WERI-Rb-1 (cell line): ENCODE measurements at regions not wholly inside any gene's neighbourhood (a gene's known extent, or its start where the extent isn't known, plus 50 kb on each side); places are given as distances from the start of the nearest gene placed in this dataset.
"Not testable (repeated sequence)": the region's sequence is repeated elsewhere in the genome, so short reads cannot be mapped to it uniquely, and the experiment has no call there.

ENCODE experiments used
- DNase-seq: peaks from one replicate; pipeline ENCODE4 v3.0.0-alpha.2; 2020
- H3K27ac ChIP-seq: fragments of 250-450 bp; sonication (Bioruptor Pico); 2 replicates; pipeline ENCODE4 v1.5.1; 2020; ENCODE audit warnings: mild to moderate bottlenecking, moderate library complexity
- H3K27me3 ChIP-seq: fragments of 250-450 bp; sonication (Bioruptor Pico); 2 replicates; pipeline ENCODE4 v1.5.1; 2021; ENCODE audit warnings: mild to moderate bottlenecking, low read depth, moderate library complexity; ENCODE audit not compliant: insufficient read depth, severe bottlenecking
- H3K36me3 ChIP-seq: fragments of 250-450 bp; sonication (Bioruptor Pico); 2 replicates; pipeline ENCODE4 v1.5.1; 2020; ENCODE audit warnings: mild to moderate bottlenecking, moderate library complexity
- H3K4me3 ChIP-seq: 2 replicates; pipeline ENCODE4 v1.5.1; 2011; ENCODE audit warnings: low read depth, mild to moderate bottlenecking, control low read depth, low read length
- H3K9me3 ChIP-seq: fragments of 250-450 bp; sonication (Bioruptor Pico); 2 replicates; pipeline ENCODE4 v1.5.1; 2021; ENCODE audit warnings: mild to moderate bottlenecking, moderate library complexity; ENCODE audit not compliant: severe bottlenecking
- TF ChIP-seq, protein P1 (sequence below): IDR thresholded peaks from 2 replicates; pipeline ENCODE4 v1.5.1; 2011; ENCODE audit warnings: low read depth, mild to moderate bottlenecking, control low read depth, inconsistent platforms, low read length

DNA sequence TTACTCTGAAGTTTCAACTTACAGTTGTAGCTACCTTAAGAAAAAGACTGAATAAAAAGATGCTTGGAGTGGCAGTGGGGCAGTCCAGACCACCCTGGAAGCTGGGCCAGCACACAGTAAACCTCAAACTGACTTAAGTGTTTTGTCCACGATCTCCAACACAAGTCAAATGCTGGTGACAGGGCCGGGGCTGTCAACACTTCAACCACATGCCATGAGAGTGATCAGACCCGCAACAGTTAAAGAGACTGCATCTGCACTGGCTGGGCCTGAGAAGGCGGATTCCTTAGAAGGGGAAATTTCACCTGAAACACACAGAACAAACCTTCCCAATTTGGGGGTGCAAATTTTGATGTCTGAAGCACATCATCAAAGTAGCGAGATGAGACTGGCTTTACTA, 223.5 kb upstream of the CAND1 start:
- H3K36me3 ChIP-seq: no peaks in the 10 kb centered on the region
- DNase-seq: no peak
- no peaks in the 10 kb centered on the region for H3K9me3 ChIP-seq
- TF ChIP-seq, protein P1, sequence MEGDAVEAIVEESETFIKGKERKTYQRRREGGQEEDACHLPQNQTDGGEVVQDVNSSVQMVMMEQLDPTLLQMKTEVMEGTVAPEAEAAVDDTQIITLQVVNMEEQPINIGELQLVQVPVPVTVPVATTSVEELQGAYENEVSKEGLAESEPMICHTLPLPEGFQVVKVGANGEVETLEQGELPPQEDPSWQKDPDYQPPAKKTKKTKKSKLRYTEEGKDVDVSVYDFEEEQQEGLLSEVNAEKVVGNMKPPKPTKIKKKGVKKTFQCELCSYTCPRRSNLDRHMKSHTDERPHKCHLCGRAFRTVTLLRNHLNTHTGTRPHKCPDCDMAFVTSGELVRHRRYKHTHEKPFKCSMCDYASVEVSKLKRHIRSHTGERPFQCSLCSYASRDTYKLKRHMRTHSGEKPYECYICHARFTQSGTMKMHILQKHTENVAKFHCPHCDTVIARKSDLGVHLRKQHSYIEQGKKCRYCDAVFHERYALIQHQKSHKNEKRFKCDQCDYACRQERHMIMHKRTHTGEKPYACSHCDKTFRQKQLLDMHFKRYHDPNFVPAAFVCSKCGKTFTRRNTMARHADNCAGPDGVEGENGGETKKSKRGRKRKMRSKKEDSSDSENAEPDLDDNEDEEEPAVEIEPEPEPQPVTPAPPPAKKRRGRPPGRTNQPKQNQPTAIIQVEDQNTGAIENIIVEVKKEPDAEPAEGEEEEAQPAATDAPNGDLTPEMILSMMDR: no peak
- H3K27me3 ChIP-seq: no peaks in the 10 kb centered on the region
- no peak overlapping the region for H3K4me3 ChIP-seq
- H3K27ac ChIP-seq: no peak overlapping the region

DNA sequence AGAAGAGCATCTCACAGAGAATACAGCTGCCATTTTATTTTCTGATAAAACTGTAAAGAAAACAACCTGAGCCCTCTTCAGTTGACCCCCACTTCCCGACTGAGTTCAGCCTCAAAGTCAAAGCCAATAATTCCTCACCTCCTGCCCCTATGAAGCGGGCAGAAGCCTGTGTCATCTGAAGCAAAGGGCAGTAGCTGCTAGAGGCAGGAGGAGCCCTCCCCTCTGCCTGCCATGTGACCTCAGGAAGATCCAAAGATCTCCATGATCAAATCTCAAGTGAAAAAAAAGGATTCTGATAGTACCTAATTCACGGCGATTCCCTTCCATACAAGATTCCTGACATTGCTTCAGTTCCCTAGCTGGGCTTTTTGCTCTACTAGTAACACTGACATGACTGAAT, 223.1 kb upstream of the CAND1 start:
- Histone ChIP-seq H3K27ac (no peak overlapping the region), H3K36me3 (no peaks in the 10 kb centered on the region), H3K27me3 (no peaks in the 10 kb centered on the region), H3K4me3 (no peak overlapping the region), H3K9me3 (no peaks in the 10 kb centered on the region)
- TF ChIP-seq, protein P1: no peak
- no peak for DNase-seq

DNA sequence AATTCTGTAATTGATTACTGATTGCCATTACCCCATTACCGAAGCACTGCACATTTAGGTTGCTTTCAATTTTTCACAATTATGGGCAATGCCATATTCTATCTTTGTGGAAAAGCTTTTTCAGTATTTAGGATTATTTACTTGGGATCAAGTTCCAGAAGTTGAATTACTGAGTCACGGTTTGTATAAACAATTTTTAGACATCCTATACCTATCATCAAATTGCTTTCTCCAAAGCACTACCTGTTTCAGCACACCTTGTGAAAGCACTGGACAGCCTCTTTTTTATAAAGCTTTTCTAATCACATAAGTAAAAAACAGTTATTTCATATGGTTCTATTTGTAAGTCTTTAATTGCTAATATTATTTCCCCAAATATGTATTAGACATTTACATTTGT, 221.5 kb upstream of the CAND1 start:
- no peak for DNase-seq
- Histone ChIP-seq H3K9me3 (no peaks in the 10 kb centered on the region), H3K27me3 (no peaks in the 10 kb centered on the region), H3K27ac (no peak overlapping the region), H3K4me3 (no peak overlapping the region), H3K36me3 (no peaks in the 10 kb centered on the region; the same call in none of the 2 replicates)
- TF ChIP-seq, protein P1: no peak

DNA sequence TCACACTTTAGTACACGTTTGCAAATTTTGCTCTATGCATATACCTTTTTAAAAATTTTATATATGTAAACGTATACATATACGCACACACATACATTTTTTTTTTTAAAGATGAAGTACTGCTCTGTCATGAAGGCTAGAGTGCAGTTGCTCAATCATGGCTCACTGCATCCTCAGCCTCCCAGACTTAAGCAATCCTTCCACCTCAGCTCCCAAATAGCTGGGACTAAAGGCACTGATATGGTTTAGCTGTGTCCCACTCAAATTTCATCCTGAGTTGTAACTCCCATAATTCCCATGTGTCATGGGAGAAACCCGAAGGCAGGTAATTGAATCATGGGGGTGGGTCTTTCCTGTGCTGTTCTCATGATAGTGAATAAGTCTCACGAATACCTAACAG, 220.8 kb upstream of the CAND1 start:
- Histone ChIP-seq H3K36me3 (peaks cover 2% of the 10 kb centered on the region), H3K27ac (no peak overlapping the region), H3K9me3 (no peaks in the 10 kb centered on the region), H3K4me3 (no peak overlapping the region), H3K27me3 (no peaks in the 10 kb centered on the region)
- DNase-seq: no peak
- TF ChIP-seq, protein P1: no peak

DNA sequence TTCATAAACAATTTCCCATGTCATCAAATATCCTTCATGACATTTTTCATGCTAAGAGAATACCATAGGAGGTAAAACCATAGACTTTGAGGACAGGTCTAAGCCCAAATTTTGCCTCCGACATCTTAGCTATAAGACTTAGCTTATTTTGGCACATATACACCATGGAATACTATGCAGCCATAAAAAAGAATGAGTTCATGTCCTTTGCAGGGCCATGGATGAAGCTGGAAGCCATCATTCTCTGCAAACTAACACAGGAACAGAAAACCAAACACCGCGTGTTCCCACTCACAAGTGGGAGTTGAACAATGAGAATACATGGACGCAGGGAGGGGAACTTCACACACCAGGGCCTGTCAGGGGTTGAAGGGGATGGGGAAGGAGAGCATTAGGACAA, 220.0 kb upstream of the CAND1 start:
- H3K4me3 ChIP-seq, DNase-seq, H3K27ac ChIP-seq, H3K36me3 ChIP-seq, H3K9me3 ChIP-seq, H3K27me3 ChIP-seq: not testable (repeated sequence)

DNA sequence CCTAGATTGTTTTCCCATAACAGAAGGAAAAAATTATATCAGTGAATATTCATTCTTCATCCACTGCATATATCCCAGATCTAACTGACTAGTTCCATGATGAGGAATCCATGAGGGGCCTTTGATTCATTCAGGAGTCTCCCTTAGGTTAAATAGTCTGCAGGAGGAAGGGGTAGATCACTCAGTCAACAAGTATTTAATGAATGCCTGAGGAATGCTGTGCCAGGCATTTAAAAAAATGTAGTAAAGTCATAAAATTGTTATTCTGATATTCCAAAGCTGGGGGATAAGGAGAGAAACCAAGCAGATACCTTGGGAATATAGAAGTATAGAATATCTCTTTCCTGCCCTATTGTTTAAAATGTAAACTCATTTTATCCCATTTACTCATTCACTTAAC, 216.2 kb upstream of the CAND1 start:
- no peak overlapping the region for H3K4me3 ChIP-seq
- TF ChIP-seq, protein P1: no peak
- H3K36me3 ChIP-seq: peaks cover 4% of the 10 kb centered on the region
- no peak for DNase-seq
- no peak overlapping the region for H3K27ac ChIP-seq
- H3K27me3 ChIP-seq: no peaks in the 10 kb centered on the region
- no peaks in the 10 kb centered on the region for H3K9me3 ChIP-seq
